G401.6 (cell line): ENCODE measurements at regions not wholly inside any gene's neighbourhood (a gene's known extent, or its start where the extent isn't known, plus 50 kb on each side); places are given as distances from the start of the nearest gene placed in this dataset.

Experiments
- FAIRE-seq: peaks from 2 replicates; lab custom pipeline; 2012; peaks lifted over from hg19 to GRCh38; lab: Jason Lieb, UNC

DNA sequence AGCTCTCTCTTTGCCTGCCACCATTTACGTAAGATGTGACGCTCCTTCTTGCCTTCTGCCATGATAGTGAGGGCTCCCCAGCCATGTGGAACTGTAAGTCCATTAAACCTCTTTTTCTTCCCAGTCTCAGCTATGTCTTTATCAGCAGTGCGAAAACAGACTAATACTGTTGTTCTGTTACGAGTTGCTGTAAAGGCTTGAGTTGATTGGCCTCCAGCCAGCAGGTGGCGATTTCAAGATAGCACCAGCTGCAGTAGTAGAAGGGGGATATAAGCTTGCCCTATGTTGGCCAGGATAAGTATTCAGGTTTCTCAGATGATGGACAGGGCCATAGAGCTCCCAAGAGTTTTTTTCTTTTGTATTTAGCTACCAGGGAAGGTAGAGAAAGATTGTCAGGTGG lies 385.5 kb downstream of the MZT1 start:
- no peak for FAIRE-seq

DNA sequence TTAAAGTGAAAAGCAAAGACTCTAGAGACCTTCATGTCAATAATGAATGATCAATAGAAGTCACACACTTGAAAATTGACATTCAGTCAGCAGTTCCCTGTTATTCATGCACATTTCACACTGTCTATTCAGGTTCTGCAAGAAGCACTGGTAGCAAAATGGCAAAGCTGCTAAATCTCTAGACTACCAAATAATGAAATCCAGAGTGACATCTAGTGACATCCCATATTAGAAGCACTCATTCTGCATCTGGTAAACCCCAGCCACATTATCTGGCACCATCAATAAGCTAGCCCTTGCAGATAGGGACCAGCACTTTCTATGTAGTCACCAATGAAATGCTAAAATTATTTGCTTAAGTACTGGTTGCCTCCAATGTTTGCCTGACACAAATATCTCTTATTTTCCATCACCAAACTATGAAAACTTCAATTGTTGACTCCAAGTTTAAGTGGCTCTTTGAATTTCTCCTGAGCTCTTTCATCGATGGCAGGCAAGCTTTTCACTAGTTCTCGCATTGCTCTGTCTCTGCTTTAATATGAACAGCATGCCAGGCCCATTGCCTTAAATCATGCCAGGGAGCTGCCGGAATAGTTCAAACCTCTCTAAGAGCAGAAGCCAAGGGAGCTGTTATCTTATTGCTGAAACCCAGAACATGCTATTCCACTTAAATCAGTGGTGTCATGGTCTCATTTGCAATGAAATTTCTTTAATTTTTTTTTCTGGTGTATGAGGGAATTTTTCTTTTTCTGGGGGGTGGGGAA lies 409.9 kb downstream of the MZT1 start:
- FAIRE-seq, result no peak

DNA sequence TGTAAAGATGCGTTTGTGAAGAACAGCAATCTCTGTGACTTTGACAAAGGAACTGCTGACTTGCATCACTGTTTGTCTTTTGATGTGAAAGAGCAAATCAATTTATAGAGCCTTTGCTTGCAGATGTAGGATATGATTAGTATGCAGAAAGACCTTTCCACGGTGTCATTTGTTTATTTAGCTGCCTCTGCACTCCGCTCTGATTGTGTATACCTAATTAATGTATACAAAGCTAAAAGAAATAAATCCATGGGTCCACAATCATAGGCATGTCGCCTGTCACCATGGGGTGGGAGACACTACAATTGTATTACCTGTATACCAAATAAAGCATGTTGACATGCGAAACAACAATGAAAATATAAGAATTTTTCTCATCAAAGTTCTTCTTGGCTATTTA lies 410.7 kb downstream of the MZT1 start:
- FAIRE-seq, result no peak

DNA sequence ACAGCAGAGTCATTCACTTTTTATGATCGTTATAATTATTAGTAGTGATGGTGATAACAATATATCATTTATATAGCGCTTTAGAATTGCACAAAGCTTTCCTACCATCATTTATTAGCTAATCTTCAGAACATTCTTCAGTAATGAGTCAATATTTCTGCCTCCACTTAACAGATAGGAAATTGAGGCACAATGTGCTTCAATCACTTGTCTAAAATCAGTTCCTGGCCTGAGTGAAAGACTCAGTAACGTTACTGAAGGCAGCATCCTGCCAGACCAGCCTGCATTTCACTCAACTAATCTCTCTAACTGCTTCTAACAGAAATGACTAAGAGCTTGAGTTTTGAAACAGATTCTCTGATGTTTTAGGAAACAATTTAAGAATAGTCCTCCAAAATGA lies 412.1 kb downstream of the MZT1 start:
- FAIRE-seq, result no peak

DNA sequence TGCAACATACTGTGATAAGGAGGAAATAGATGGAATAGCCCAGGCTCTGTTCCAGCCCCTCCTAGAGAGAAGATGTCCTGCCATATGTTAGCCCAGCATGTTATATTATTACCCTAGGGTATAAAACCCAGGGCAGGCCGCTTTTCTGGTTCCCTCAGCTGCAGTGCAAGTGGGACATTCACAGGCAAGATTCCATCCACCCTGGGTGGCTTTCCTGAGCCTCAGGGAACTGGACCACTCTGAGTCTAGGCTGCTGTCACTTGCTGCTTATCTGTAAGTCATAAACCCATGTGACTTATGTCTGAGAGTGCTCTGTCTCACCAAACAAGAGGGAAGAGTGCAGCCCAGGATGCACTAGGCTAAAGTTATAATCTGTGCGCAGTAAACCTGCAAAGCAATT lies 413.2 kb downstream of the MZT1 start:
- no peak for FAIRE-seq

DNA sequence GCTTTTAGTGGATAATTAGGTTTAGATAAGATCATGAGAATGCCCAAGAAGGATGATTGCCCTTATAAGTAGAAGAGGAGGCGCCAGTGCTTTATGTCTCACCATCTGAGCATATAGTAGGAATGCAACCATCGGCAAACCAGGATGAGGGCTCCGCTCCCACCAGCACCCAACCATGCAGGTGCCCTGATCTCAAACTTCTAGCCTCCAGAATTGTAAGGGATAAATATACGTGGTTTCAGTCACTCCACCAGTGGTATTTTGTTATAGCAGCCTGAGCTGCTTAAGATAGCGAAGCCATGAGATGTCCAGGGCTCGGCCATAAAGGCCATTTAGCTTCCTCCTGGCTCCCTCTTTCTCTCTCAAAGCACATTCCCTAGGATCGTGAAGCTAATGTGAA lies 413.9 kb downstream of the MZT1 start:
- no peak for FAIRE-seq

DNA sequence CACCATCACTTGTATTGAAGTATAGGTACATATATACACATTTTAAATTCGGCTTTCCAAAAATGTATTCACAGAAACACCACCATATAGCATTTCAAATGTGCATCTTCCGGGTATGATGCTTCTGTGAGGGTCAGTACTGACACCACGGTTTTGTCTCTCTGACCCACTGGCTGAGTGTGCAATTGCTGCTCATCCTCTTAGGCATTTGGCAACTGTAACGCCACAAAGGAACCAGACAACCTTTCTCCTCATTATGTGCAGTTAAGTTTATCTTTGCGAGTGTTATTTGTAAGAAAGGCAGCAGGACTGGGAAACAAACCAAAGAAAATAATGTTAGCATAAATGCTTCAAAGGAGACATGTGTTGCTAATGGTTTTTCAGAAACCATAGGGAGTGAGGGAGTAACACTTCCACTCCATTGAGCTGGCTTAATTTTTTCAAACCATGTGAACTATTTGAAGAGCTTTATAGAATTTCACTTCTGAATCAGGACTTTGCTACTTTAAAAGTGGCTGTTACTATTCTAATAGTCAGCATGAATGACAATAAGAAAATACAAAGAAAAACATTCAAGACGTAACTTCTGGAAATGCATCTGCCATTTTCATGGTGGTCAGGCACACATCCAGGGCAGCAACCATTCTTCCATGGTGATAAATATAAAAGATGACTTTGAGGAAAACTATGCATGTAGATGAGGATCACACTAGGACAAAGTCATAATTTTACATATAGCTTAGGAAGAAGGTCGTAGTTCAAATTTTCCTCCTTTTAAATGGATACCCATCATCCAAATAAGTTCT lies 423.3 kb downstream of the MZT1 start:
- FAIRE-seq, result no peak

DNA sequence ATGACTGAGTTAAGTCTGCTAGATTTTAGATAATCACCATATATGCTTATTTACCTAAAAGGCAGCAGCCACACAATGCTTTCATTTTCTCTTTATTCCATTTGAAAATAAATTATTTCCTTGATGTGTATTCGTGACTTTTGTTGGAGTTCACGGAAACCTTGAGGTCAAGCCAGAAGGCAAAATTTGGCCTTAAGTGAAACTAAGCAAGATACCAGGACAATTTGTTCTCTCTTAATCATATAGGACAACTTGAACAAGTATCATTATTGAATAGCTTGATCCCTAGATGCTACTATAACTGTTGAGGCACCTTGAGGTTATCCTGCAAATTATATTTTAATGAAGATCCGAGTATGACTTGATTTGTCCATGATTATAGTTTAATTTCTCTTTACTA lies 429.2 kb upstream of the DACH1 start:
- no peak for FAIRE-seq

DNA sequence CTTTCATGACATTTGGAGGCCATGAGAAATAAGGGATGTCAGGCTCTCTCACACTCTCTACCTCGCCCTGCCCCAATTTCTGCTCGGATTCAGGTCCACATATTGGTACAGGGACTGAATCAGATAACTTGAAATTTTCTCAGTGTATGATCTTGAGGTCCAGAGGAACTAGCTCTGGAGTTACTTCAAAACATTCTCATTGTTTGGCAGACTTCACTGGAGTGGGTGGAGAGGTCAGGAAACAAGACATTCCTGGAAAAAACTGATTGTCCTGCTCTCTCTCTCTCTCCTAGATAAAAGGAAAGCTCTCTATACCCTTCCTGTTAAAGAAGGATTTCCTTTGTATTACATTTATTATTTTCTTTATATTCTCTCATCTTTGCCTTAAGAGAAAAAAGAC lies 428.1 kb upstream of the DACH1 start:
- FAIRE-seq, result no peak

DNA sequence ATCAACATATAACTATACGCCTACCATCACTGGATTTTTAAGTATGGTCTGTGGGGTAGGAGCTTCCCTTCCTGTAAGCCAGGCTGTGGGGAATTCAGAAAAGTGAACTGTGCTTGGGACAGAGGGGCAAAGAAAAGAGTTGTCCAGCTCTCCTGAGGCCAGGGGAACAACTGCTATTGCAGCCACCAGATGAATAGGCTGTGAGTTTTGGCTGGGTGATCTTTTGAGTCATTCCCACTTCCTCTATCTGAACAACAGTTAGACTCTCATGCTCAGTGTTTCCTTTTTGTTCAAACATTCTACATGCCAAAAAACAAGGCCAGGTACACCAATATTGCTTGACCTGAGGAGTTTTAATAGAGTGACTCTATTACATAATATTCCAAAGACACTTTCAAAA lies 426.2 kb upstream of the DACH1 start:
- no peak for FAIRE-seq

DNA sequence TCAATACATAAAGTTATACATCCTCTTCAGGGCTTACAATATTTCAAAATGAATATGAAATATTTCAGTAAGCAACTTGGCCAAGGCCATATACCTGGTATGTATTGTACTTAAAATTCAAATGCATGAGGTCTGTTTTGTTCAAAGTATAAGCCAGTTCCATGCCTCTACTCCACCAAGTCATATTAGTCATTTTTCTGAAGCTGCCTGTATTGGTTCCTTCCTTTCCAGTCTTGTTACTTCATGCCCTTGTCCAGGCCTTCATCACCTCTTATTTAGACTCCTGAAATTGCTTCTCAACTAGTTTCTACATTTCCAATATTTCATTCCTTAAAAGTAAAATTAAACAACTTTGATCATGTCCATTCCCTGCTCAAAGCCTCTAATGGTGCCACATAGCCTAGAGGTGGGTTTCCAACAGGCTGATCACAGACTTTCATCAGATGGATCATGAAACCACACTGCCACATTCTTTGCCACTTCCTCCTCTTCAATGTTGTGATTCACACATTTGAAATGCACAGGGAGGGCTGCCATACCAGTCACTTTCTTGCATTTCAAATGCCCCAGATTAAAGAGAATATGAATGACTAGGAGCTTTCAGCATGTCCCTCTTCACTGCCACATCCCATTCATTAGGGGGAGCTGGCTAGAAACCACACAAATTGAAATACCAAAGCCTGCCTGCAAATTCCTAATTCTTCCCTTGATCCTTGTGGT lies 424.1 kb upstream of the DACH1 start:
- FAIRE-seq, result no peak

DNA sequence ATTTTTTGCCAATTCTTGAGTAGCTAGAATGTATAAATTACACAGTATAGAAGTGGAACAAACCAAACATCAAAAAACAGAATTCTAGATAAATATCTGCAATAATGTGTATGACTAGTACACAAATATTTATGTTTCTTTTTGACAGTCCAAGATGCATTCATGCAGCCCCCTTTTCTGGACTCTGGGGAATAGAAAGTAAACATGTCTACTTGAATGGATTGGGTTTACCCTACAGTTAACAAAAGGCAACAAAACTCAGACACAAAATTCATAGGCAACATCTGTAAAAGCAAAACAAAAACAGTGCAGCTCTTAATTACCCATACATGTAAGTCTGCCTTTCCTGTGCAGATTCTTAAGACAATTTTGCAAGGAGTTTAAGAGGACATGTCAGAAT lies 419.4 kb upstream of the DACH1 start:
- FAIRE-seq, result no peak

DNA sequence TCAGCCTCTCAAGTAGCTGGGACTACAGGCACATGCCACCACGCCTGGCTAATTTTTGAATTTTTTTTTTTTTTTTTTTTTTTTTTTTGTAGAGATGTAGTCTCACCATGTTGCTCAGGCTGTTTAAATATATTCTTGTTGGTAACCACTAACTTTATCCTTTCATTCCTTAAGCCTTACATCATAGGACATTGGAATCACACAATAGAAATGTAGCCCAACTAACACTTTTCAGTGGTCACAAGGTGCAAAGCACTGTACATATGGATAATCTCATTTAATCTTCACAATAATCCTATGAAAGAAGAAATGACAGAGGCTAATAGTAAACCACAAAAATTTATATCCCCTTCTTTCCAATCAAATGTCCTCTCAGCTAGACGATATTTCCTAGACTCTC lies 417.8 kb upstream of the DACH1 start:
- no peak for FAIRE-seq

DNA sequence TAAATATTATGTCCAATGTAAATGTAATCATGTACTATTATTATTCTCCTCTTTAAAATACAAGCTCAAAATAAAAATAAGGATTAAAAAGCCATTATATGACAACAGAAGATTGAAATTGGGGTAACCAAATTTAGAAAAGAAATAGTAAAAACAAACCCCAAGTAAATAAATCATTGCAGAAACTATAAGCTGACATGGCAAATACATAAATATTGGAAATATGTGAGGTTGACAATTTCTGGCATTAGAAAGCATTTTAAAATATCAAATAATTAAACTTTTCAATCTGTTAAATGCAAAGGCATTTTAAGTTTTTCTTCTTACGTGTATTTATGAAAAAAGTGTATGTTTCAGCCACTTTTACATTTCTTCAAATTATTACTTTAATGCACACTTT lies 394.7 kb upstream of the DACH1 start:
- FAIRE-seq, result no peak

DNA sequence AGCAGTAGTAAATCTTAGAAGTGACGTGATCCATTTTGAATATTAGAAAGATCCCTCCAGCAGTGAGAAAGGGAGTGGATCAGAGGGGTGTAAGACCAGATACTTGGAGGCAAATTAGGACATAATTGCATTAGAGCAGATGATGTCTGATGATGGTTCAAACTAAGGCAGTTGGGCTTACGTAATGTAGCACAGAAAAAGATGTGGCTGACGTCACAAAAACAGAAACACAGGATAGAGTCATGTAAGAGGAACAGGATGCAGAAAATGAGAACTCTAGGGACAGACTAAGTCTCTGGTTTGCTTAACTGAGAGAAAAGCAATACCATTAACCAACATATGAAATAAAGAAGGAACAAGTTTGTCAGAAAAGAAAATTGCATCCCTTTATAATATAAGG lies 392.5 kb upstream of the DACH1 start:
- FAIRE-seq, result no peak

DNA sequence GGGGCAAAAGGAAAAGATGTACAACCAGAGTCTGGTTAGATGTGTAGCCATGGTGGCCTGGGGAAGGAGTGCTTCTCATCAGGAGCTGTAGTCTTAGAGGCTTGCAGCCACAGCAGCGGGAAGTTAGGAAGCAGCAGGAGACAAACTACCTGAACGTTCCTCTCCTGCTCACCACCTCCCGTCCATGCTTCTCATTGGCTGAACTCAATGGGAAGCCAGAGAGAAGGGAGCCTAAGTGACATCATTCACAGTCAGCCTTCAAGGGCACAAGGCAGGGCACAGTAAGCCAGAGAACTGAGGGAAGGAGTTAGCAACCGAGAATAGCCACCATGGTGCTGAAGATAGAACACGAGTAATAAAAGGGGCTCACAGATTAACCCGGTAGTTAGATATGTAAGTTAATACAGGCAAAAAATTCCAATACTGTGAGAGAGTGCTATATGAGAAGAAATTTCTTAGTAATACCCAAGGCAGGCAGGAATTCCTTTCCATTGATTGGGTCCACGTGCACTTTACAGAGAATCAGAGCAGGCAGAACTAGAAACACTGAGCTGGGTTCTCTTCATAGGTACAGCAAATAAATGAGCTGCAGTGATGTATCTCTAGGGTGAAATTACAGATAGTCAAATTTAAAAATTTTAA lies 391.5 kb upstream of the DACH1 start:
- FAIRE-seq, result no peak

DNA sequence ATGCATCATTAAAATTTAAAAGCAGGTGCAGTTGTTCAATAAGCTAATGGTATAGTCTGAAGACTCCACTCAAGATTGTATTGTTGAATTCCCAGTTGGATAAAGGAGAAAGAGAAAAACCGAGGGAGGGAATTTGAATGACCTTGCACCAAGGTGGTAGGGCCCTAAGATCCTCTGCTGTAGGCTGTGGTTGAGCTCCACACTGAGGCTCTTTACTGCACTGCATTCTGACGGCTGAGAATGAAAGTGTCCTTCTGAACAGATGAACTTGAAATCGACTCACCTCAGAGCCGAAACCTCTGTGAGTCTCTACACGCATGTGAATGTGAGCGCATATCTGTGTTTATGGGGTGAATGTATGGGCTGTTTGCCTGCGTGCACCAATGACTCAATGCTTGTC lies 388.9 kb upstream of the DACH1 start:
- no peak for FAIRE-seq

DNA sequence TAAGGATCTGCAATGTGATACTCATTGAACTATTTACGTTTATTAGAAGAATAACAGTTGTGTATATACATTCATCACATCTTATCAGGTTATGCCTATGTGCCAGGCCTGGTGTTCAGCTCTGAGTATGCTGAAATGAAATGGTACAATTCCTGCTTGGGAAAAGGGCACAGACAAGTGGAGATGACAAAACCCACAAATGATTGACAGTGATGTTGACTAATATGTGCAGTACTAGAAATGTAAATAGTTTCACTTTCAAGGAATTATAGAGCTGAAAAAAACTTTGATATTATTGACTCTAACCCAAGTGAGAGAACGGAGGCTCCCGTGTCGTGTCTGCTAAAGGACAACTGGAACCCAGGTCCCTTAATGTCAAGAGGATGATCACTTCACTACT lies 386.8 kb upstream of the DACH1 start:
- no peak for FAIRE-seq

DNA sequence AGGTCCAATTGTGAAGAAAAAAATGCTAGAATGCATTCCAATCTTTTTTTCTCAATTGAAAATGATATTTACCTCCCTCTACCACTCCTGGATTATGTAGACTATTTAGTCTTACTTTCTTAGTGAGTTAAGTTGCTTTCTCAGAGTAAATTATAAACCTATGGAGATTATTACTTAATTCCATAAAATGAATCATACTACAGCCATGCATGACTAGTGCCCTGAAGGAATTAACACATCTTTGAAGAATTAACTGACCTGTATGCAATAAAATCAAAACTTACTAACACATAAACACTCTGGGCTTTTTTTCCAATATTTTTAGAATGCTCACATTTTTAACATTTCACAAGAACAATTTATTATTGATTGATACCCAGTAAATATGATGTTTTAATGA lies 379.4 kb upstream of the DACH1 start:
- FAIRE-seq, result no peak

DNA sequence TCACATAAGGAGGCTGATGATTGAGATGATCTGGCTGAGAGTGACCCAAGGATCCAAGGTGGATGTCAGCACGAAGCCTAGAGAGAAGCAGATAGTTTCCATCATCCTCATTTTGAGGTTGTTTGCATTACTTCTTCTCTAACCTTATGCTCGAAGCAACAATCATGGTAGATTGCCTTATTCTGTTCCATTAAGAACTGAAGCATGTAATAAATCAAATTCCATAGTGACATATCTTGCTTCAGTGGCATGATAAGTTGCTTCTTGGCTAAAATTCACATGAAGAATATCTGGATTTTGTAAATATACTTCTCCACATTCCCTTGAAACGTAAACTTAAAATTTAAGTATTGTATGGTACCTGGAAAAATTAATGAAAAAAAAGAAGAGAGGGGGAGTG lies 377.8 kb upstream of the DACH1 start:
- FAIRE-seq, result no peak

DNA sequence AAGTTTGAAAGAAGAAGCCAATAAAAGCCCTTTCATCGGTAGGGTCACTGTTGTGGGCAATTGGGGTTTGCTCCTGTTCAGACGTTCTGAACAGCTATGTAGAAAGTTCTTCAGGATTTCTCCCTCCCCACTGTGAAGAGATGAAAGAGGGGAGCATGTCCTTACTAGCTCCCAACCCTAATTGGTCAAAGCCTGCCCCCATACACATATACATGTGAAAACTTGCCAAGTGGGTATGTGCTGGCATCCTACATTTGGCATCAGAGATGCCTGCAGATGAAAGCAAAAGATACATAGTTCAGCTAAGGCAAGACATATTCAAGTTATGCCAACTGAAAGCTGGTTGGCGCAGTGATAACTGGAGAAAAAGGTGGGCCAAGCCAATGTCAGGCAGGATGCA lies 363.1 kb upstream of the DACH1 start:
- FAIRE-seq, result no peak

DNA sequence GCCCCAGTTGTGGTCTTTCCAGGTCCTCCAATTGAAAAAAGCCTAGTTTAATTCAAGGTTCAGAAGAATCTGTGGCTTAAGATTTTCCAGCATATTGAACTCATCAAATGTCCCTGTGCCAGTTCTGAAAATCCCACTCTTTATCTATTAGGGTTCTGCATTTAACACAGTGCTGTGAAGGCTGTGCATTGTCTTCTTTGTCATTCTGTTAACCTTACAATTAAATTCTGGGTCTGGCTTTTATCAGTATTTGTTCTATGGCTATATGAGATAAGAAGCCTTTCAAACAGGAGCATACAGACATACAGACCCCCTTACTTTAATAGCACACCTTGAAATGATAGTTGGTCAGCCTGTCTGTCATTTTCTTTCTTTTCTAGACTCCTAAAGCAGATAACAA lies 362.1 kb upstream of the DACH1 start:
- no peak for FAIRE-seq
